ENCODE measurements at regions not wholly inside any gene's neighbourhood (a gene's known extent, or its start where the extent isn't known, plus 50 kb on each side); places are given as distances from the start of the nearest gene placed in this dataset.

- Histone ChIP-seq H3K4me1 (ENCODE audit: control insufficient read depth, insufficient read depth, low read length) (peaks cover 36% of the 10 kb centered on the region), H3K9me3 (ENCODE audit: control insufficient read depth, low read length) (no peaks in the 10 kb centered on the region), H3K27me3 (ENCODE audit: control insufficient read depth, insufficient read depth, low read length) (no peaks in the 10 kb centered on the region), H3K4me3 (ENCODE audit: low read length) (no peak overlapping the region), H3K36me3 (ENCODE audit: control insufficient read depth, insufficient read depth, low read length) (no peaks in the 10 kb centered on the region), H3K9ac (ENCODE audit: low read length) (peak overlapping the region; percentile 20)
Measured at GRCh38 chr4:128525992-128526630, 238.5 kb upstream of the PGRMC2 start.

GRCh38 chr4:128525387-128525786 is 237.8 kb upstream of the PGRMC2 start:
- no peaks in the 10 kb centered on the region for H3K27me3 ChIP-seq (ENCODE audit: control insufficient read depth, insufficient read depth, low read length)
- no peaks in the 10 kb centered on the region for H3K36me3 ChIP-seq (ENCODE audit: control insufficient read depth, insufficient read depth, low read length)
- H3K4me3 ChIP-seq (ENCODE audit: low read length): no peak overlapping the region
- H3K4me1 ChIP-seq (ENCODE audit: control insufficient read depth, insufficient read depth, low read length): peaks cover 36% of the 10 kb centered on the region
- no peaks in the 10 kb centered on the region for H3K9me3 ChIP-seq (ENCODE audit: control insufficient read depth, low read length)
- peak overlapping the region; percentile 20 for H3K9ac ChIP-seq (ENCODE audit: low read length)

- no peak overlapping the region for H3K9ac ChIP-seq (ENCODE audit: low read length)
- peaks cover 36% of the 10 kb centered on the region for H3K4me1 ChIP-seq (ENCODE audit: control insufficient read depth, insufficient read depth, low read length)
- H3K36me3 ChIP-seq (ENCODE audit: control insufficient read depth, insufficient read depth, low read length): no peaks in the 10 kb centered on the region
- H3K27me3 ChIP-seq (ENCODE audit: control insufficient read depth, insufficient read depth, low read length): no peaks in the 10 kb centered on the region
- no peaks in the 10 kb centered on the region for H3K9me3 ChIP-seq (ENCODE audit: control insufficient read depth, low read length)
- no peak overlapping the region for H3K4me3 ChIP-seq (ENCODE audit: low read length)
Measured at GRCh38 chr4:128524311-128524710, 236.7 kb upstream of the PGRMC2 start.

- H3K36me3 ChIP-seq (ENCODE audit: control insufficient read depth, insufficient read depth, low read length): no peaks in the 10 kb centered on the region
- no peak overlapping the region for H3K4me3 ChIP-seq (ENCODE audit: low read length)
- no peaks in the 10 kb centered on the region for H3K27me3 ChIP-seq (ENCODE audit: control insufficient read depth, insufficient read depth, low read length)
- no peak overlapping the region for H3K9ac ChIP-seq (ENCODE audit: low read length)
- H3K9me3 ChIP-seq (ENCODE audit: control insufficient read depth, low read length): no peaks in the 10 kb centered on the region
- H3K4me1 ChIP-seq (ENCODE audit: control insufficient read depth, insufficient read depth, low read length): peaks cover 39% of the 10 kb centered on the region
Measured at GRCh38 chr4:128521648-128522111, 234.1 kb upstream of the PGRMC2 start.

GRCh38 chr4:128521156-128521555 is 233.5 kb upstream of the PGRMC2 start:
- Histone ChIP-seq H3K4me1 (ENCODE audit: control insufficient read depth, insufficient read depth, low read length) (peaks cover 39% of the 10 kb centered on the region), H3K9me3 (ENCODE audit: control insufficient read depth, low read length) (no peaks in the 10 kb centered on the region), H3K36me3 (ENCODE audit: control insufficient read depth, insufficient read depth, low read length) (no peaks in the 10 kb centered on the region), H3K9ac (ENCODE audit: low read length) (no peak overlapping the region), H3K27me3 (ENCODE audit: control insufficient read depth, insufficient read depth, low read length) (no peaks in the 10 kb centered on the region), H3K4me3 (ENCODE audit: low read length) (no peak overlapping the region)

- Histone ChIP-seq H3K9ac (ENCODE audit: low read length) (no peak overlapping the region), H3K4me1 (ENCODE audit: control insufficient read depth, insufficient read depth, low read length) (peaks cover 25% of the 10 kb centered on the region), H3K36me3 (ENCODE audit: control insufficient read depth, insufficient read depth, low read length) (no peaks in the 10 kb centered on the region), H3K4me3 (ENCODE audit: low read length) (no peak overlapping the region), H3K27me3 (ENCODE audit: control insufficient read depth, insufficient read depth, low read length) (no peaks in the 10 kb centered on the region), H3K9me3 (ENCODE audit: control insufficient read depth, low read length) (no peaks in the 10 kb centered on the region)
Measured at GRCh38 chr4:128519163-128519830, 231.7 kb upstream of the PGRMC2 start.

GRCh38 chr4:128517739-128518510 is 230.3 kb upstream of the PGRMC2 start:
- H3K27me3 ChIP-seq (ENCODE audit: control insufficient read depth, insufficient read depth, low read length): no peaks in the 10 kb centered on the region
- H3K9ac ChIP-seq (ENCODE audit: low read length): no peak overlapping the region
- peaks cover 17% of the 10 kb centered on the region for H3K4me1 ChIP-seq (ENCODE audit: control insufficient read depth, insufficient read depth, low read length)
- no peak overlapping the region for H3K4me3 ChIP-seq (ENCODE audit: low read length)
- H3K9me3 ChIP-seq (ENCODE audit: control insufficient read depth, low read length): no peaks in the 10 kb centered on the region
- H3K36me3 ChIP-seq (ENCODE audit: control insufficient read depth, insufficient read depth, low read length): no peaks in the 10 kb centered on the region

GRCh38 chr4:128517096-128517738 is 229.6 kb upstream of the PGRMC2 start:
- H3K9ac ChIP-seq (ENCODE audit: low read length): no peak overlapping the region
- no peaks in the 10 kb centered on the region for H3K27me3 ChIP-seq (ENCODE audit: control insufficient read depth, insufficient read depth, low read length)
- no peak overlapping the region for H3K4me3 ChIP-seq (ENCODE audit: low read length)
- H3K4me1 ChIP-seq (ENCODE audit: control insufficient read depth, insufficient read depth, low read length): peaks cover 17% of the 10 kb centered on the region
- H3K36me3 ChIP-seq (ENCODE audit: control insufficient read depth, insufficient read depth, low read length): no peaks in the 10 kb centered on the region
- no peaks in the 10 kb centered on the region for H3K9me3 ChIP-seq (ENCODE audit: control insufficient read depth, low read length)

- no peaks in the 10 kb centered on the region for H3K36me3 ChIP-seq (ENCODE audit: control insufficient read depth, insufficient read depth, low read length)
- no peaks in the 10 kb centered on the region for H3K9me3 ChIP-seq (ENCODE audit: control insufficient read depth, low read length)
- no peak overlapping the region for H3K4me3 ChIP-seq (ENCODE audit: low read length)
- no peak overlapping the region for H3K9ac ChIP-seq (ENCODE audit: low read length)
- peaks cover 13% of the 10 kb centered on the region for H3K4me1 ChIP-seq (ENCODE audit: control insufficient read depth, insufficient read depth, low read length)
- no peaks in the 10 kb centered on the region for H3K27me3 ChIP-seq (ENCODE audit: control insufficient read depth, insufficient read depth, low read length)
Measured at GRCh38 chr4:128516301-128516969, 228.8 kb upstream of the PGRMC2 start.

- Histone ChIP-seq H3K27me3 (ENCODE audit: control insufficient read depth, insufficient read depth, low read length) (no peaks in the 10 kb centered on the region), H3K4me1 (ENCODE audit: control insufficient read depth, insufficient read depth, low read length) (peaks cover 13% of the 10 kb centered on the region), H3K9ac (ENCODE audit: low read length) (no peak overlapping the region), H3K36me3 (ENCODE audit: control insufficient read depth, insufficient read depth, low read length) (no peaks in the 10 kb centered on the region), H3K4me3 (ENCODE audit: low read length) (no peak overlapping the region), H3K9me3 (ENCODE audit: control insufficient read depth, low read length) (no peaks in the 10 kb centered on the region)
Measured at GRCh38 chr4:128513664-128514484, 226.3 kb upstream of the PGRMC2 start.

- H3K4me1 ChIP-seq (ENCODE audit: control insufficient read depth, insufficient read depth, low read length): peaks cover 10% of the 10 kb centered on the region
- no peaks in the 10 kb centered on the region for H3K27me3 ChIP-seq (ENCODE audit: control insufficient read depth, insufficient read depth, low read length)
- H3K36me3 ChIP-seq (ENCODE audit: control insufficient read depth, insufficient read depth, low read length): no peaks in the 10 kb centered on the region
- H3K9ac ChIP-seq (ENCODE audit: low read length): no peak overlapping the region
- no peak overlapping the region for H3K4me3 ChIP-seq (ENCODE audit: low read length)
- no peaks in the 10 kb centered on the region for H3K9me3 ChIP-seq (ENCODE audit: control insufficient read depth, low read length)
Measured at GRCh38 chr4:128512767-128513322, 225.2 kb upstream of the PGRMC2 start.
